GM19351 (cell line): ENCODE measurements at regions not wholly inside any gene's neighbourhood (a gene's known extent, or its start where the extent isn't known, plus 50 kb on each side); places are given as distances from the start of the nearest gene placed in this dataset.

Experiments used
- ATAC-seq: cut with Tn5 transposase; IDR thresholded peaks from one replicate; pipeline ENCODE4 v1.9.1; 2021; ENCODE audit warnings: mild to moderate bottlenecking, moderate library complexity; ENCODE audit not compliant: unreplicated experiment

DNA sequence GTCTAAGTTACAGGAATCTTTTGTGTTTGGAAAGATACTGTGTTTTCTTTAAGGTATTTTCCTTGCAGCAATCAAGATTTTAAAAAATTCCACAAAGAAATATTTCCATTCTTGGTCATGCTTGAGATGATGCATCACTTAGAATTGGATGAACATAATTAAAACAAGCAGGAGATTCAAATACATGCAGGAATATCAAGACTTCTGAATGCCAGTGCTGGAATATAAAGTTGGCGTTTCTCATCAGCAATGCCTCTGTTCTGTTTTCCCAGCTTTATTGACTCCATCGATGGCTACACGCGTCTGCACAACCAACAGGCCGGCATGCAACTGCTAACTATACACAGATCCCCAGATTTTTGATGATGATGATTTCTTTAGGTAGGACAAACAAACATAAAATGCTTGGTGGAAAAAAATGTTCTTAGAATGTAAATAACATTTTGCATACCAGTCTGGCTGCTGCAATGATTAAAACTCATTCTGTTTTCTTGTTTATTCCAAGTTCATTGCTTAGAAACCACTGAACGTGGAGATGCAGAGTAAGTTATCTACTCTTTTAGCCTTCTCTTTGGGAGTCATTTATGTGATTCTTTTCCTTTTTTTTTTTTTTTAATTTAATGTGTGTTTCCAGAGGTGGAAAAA lies 91.3 kb upstream of the FAM171A1 start:
- no peak for ATAC-seq

DNA sequence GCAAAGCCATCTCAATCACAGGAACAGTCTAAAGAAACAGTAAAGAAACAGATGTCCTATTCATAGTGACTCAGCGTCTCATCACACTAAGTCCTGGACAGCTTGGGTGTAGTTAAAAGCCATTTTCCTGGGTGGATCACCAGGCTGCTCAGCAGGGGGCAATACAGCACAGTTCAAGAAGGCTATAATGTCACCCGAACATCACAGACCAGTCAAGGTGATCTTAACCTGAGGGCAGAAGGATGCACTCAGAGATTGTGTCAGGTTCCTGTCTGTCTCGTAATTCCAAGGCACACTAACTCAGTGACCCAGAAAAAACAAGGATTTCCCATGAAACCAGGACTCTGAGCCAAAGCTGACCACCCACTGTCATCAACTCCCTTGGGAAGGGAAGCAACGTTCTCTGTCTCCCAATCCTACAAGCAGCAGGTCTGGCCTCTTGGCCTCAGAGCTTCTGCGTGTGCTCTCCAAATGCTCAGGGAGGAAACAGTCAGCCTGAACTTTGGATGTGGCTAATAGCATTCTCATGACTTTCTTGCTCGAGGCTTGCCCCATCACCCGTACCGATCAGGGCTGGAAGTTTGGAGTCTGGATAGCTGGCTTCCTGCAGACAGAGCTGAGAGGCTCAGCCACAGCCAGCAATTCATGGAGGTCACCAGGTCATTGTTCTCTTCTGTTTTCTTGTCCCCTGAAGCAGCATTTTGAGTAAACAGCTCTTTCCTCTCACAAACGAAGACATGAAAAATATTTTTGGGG lies 90.4 kb upstream of the FAM171A1 start:
- ATAC-seq = no peak

DNA sequence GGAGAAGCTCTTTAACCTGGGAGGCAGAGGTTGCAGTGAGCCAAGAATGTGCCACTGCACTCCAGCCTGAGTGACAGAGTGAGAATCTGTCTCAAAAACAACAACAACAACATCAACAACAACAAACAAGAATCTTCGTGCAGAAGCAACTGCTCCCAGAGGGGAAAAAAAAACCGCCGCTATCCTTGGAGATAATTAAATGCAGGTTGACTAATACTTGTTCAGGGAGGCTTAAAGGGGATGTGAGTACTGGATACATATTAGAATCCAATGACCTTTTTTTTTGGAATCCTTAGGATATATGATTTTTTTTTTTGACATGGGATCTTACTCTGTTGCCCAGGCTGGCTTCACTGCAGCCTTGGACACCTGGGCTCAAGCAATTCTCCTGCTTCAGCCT lies 89.6 kb upstream of the FAM171A1 start:
- ATAC-seq = no peak

DNA sequence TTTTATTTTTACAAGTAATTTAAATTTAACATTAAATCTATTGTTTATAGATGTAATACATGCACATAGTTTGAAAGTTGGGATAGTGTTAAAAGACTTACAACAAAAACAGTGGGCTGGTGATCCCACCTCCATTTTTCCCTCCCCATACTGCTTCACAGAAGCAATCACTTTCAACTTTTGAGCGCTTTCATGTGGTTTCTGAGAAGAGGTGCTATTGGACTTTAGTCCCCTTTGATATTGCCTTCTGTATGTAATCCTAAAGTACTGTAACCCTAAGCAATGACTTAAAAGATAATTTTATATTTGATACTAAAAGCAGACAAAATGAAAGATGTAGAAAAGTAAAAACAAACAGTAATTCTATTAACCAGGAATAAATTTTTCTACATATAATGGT lies 88.1 kb upstream of the FAM171A1 start:
- no peak for ATAC-seq

DNA sequence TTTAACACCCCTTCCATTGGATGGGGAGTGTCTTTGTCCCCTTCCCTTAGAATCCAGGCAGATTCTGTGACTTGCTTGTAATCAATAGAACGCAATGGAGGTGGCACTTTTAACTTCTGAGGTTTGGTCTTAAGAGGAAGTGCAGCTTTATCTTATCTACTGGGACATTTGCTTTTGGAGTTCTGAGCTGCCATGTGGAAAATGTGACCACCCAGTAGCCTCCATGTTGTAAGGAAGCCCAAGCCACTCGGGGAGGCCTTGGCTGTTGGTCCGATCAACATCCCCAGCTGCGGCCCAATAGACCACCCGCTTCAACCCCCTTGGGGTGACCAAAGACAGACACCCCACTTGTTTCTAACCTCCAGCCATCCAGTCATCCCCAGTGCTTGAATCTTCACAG lies 86.3 kb upstream of the FAM171A1 start:
- no peak for ATAC-seq

DNA sequence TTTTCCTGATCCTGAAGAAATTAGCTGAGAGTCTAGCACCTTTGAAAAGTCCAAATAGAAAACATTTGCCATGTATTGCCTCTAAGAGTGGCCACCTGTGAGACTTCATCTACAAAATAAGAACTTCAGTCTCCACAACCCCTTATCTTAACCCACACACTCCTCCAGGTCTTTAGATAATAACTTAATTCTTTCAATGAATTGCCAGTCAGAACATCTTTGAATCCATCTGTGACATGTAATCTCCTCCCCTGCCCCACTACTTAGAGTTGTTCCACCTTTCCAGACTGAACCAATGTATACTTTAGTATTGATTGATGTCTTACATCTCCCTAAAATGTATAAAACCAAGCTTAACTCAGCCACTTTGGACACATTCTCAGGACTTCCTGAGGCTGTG lies 84.4 kb upstream of the FAM171A1 start:
- no peak for ATAC-seq

DNA sequence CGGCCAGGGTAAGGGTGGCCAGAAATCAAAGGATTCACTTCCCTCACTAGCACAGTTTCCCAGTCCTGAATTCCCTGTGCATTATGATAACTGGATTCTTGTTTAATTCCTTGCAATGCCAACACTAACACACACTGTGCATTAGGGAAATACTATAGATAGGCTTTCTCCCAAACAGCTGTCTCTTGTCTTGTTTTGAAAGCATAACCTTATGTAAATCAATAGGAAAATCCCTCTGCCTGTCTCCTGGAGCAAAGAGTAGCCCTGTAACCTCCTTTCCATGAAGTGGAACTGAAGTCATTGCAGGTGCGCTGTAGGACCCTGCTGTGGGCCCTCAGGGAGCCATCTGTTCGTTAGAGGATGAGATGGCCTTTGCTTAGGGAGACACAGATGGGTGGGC lies 82.8 kb upstream of the FAM171A1 start:
- no peak for ATAC-seq

DNA sequence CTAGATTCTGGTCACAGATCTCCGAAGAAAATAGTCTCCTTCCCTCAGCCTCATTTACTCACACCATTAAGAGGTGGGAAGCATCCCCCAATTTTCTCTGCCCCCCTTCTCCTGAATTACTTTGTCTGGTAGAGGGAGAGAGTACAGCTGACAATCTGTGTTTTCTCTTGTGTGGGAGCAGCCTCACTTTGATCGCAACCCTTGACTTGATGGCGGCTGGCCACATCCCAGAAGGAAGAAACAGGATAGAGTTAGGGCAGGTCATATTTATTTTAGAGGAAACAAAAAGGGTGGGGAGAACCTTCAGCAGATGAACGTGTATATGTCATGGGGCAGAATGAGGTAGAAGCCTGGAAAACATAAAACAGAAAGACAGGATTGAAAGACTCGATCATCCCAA lies 82.4 kb upstream of the FAM171A1 start:
- ATAC-seq = no peak

DNA sequence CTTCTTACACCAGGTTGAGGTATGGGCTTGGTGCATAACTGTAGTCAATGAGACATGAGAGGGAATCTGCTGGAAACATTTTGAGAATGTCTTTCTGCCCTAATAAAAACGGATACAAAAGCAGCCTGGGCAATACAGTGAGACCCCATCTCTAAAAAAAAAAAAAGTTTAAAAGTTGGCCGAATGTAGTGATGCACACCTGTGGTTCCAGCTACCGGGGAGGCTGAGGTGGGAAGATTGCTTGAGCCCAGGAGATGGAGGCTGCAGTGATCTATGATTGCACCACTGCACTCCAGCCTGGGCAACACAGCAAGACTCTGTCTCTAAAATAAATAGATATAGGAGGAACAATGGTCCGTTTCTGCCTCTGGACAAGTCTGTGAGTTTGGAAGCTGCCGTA lies 81.5 kb upstream of the FAM171A1 start:
- ATAC-seq = no peak

DNA sequence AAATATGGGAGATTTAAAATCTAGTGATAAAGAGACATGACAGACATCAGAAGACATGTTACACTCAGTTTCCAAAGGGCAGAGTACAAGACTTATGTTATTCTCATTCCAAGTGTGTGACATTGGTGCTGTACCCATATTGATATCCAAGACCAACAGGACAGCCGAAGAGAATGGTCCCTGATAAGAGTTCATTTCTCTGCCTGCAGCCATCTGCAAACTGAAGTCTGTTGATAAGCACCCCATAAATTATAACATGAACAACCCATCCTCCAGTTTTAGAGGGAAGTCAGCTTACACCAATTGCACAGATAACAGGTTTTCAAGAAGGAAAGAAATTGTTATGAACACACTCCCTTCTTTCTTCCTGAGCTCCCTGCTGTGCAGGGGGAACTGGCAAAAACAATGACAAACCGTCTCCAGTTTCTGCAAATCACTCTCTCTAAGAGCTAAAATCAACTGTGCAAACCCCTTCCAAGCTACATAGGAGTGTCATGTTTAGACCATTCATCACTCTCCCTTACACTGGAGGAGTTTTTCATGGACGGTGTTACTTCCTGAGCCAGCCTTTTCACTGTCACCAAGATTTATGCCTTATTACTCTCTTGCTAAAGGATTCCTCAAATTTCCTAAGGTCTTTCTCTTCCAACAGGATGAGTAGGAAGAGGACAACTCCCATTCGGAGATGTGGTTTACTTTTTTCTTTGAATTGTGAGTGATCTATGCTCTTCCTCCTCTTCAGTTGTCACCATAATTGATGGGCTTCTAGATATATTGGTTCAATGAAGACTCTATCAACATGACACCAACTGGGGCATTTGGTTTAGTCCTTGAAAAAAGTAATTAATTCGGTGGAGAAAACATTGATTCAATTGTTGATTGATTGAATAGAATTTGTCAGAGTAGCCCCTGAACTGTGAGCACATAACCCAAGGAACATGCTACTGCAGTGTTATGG lies 80.3 kb upstream of the FAM171A1 start:
- ATAC-seq = no peak

DNA sequence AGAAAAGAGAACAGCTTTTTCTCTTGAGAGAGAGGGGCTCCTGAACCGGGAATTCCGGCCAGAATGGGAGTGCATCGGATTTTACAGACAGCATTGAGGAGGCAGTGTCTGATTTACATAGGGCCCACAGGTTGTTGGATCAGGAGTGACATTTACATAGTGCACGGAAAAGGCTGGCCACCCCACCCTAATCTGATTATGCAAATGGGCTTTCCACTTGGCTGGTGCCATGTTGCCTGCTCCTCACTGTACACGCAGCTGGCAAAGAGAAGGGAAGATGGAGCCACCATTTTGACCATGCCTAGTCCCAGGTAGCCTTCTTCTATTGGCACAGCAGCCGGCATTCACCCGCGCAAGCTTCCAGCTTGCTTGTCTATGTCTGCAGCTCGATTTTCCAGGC lies 77.5 kb upstream of the FAM171A1 start:
- no peak for ATAC-seq

DNA sequence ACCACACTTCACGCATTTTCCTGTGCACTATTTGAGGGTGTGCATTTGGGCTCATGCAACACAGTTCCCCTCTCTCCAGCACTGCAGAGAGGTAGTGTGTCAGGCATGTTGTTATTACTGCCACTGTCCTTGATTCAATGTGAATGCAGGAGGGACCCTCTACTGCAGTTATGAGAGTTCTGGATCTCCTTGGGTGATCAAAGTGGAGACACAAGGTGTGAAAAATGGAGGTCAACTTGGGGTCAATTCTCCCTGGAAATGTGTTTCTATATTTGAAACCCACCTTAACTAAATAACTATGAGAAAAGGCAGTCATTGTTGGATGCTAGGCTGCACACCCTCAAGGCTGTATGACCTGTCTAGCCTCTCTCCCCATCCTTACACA lies 73.9 kb upstream of the FAM171A1 start:
- no peak for ATAC-seq

DNA sequence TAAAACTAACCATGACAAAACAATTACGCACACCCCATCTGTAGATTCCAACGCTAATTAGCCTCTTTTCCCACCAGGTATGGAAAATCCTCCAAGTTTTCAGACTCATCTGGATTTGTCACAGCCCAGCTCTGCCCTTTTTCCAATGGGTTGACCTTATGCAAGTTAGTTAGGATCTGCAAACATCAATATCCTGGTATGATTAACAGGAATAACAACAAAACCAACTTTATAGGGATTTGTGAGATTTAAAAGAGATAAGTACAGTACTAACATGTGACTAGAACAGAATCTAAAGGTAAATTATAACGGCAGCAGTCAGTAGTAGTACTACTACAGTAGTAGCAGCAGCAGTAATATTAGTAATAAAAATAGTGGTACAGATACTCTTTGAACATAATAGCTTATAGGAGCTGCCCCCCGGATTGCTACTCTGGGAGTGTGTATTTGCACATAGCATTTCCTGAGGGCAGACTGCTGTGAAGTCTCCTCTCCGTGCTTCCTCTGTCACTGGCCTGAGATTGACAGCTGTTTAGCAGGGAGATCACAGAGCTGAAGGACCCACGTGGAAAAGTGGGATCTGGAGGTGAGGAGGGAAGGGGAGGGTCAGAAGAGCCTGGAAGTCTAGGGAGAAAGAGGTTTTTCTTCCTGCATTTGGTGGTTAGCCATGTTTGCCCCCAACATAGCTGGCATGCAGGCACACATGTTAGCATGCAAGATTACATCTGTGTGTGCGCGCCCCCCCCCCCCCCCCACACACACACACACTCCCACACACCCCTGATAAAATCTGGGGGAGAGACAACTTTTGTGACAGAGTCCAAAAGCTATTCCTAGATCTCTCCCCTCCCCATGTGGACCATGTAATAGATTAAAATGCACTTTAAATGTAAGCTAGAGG lies 73.3 kb upstream of the FAM171A1 start:
- no peak for ATAC-seq

DNA sequence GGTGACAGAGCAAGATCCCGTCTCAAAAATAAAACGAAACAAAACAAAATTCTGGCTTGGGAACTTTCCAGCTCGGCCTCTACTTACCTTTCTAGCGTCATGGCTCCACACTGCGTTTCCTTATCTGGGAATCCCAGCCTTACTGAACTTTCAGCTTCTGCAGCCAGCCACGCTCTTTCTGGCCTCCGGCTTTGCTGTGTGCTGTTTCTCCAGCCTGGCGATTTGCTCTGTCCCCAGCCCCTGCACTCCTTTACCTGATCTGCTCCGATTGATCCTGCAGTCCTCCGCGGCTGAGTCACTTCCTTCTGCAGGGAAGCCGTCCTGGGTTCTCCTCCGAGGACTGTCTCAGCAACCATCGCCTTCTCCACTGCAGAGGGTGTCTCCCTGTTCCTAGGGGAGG lies 71.0 kb upstream of the FAM171A1 start:
- ATAC-seq = no peak

DNA sequence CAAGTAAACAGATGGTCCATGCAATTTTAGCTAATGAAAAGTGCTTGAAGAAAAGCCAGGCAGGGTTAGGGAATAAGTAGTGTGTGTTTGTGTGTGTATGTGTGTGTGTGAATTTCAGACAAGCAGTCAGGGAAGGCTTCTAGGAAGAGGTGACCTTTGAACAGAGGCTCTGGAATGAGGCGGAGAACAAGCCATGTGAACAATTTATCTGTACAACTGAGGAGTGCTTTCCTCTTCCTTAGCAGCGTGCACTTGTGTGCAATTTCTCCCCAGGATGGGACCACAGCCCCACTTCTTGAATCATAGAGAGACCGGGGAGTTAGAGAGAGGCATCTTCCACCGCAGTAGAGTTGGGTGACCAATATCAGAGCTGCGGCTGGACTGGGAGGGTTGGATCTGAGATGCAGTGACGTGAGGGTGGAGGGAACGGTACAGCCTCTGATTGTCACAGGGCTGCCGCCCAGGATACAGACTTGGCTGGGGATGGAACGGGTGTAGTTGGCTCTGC lies 69.2 kb upstream of the FAM171A1 start:
- ATAC-seq = no peak

DNA sequence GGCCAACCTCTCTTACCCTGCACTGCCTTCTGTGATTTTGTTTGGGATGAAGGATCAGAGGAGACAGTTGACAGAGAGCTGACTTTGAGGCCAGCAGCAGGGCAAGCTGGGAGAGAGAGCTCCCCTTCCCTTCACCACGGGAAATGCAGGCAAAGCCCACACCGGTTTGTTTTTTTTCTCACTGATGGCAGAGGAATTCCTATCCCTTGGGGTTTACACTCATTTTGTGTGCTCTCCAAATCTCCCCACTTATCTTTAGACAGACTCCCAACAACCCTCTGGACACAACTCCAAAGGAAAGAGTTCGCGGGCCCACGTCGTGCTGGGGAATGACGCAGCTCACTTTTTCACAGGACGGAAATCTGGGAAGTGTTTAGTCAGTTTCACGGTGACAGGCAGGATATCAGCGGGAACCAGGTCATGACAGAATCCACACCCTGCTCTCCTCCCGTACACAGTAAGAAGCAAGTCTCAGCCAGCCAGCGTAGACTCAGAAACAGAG lies 68.3 kb upstream of the FAM171A1 start:
- ATAC-seq = no peak

DNA sequence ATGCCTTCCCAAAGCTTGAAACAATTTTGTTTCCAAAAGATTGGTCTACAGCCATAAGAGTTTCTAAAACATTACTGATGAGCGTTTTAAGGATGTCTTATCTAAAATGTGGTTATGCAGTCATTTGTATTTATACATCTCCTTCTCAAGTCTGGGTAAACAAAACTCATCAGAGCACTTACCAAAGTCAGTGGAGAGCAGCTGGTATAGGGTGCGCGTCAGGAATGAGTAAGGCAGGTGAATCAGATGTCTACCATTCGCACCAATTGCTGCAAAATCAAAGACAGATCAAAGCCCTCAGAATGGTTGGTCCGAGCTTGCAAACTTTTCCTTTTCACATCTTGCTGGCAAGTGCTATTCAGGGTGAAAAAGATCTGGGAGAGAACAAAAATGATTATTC lies 65.6 kb upstream of the FAM171A1 start:
- ATAC-seq = no peak

DNA sequence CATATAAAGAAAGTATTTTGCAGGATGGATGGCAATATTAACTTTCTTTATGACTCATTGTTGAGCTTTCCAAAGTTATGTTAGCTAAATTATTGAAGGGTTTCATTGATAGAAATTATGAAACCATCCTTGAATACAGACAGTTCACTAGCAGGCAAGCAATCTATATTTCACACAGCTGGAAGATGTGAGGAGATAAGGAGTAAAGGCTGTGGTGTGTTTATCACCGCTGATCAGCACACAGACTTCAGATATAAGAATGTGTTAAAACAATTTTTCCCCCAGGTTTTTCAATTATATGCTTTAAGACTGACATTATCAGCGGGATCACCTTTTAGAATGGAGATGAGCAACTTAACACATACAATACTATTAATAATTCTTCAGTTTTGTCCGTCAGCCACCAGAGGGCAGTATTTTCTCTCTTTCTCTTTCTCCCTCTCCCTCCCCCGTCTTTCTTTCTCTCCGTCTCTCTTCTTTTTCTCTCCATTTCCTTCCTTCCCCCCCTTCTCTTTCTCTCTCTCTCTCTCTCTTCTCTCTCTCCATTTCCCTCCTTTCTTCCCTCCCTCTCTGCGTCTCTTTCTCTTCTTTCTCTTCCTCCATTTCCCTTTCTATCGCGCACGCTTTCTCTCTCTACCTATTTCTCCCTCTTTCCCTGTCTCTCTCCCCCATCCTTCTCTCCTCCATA lies 62.9 kb upstream of the FAM171A1 start:
- peak; percentile 71 for ATAC-seq

DNA sequence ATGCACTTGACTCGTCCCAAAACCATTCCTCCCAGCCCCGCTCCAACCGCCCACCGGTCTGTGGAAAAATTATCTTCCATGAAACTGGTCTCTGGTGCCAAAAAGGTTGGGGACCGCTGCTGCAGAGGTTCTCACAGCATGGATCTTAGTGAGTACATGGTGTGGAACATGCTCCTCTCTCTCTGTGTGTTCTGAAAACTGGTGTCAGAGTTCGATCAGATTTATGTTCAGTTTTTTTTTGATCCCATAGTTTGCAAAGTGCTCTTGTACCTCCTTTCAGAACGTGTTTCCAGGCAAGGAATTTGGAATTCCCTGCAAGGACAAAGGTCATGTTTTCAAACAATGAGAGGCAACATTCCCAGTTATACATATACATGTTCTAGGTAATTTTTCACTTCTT lies 61.2 kb upstream of the FAM171A1 start:
- no peak for ATAC-seq
